Central memory CD4-positive, alpha-beta T cell (primary cell): ENCODE measurements at regions not wholly inside any gene's neighbourhood (a gene's known extent, or its start where the extent isn't known, plus 50 kb on each side); places are given as distances from the start of the nearest gene placed in this dataset.

Source experiments
- DNase-seq: peaks from one replicate; pipeline ENCODE4 v3.0.0; 2022

- no peak for DNase-seq
Measured at GRCh38 chr4:1508161-1509160, 102.2 kb upstream of the NKX1-1 start.

- DNase-seq: no peak
Measured at GRCh38 chr4:1506956-1507721, 100.9 kb upstream of the NKX1-1 start.

GRCh38 chr4:1505511-1506460 lies 99.5 kb upstream of the NKX1-1 start:
- DNase-seq: no peak

GRCh38 chr4:1504595-1505500 lies 98.6 kb upstream of the NKX1-1 start:
- DNase-seq: no peak

GRCh38 chr4:1503583-1504471 lies 97.6 kb upstream of the NKX1-1 start:
- no peak for DNase-seq

GRCh38 chr4:1502976-1503375 lies 96.7 kb upstream of the NKX1-1 start:
- no peak for DNase-seq

GRCh38 chr4:1502501-1502886 lies 96.3 kb upstream of the NKX1-1 start:
- no peak for DNase-seq

- DNase-seq: no peak
Measured at GRCh38 chr4:1501754-1502500, 95.7 kb upstream of the NKX1-1 start.

- DNase-seq: no peak
Measured at GRCh38 chr4:1500966-1501753, 94.9 kb upstream of the NKX1-1 start.

- no peak for DNase-seq
Measured at GRCh38 chr4:1500231-1500965, 94.2 kb upstream of the NKX1-1 start.

GRCh38 chr4:1499465-1499864 lies 93.2 kb upstream of the NKX1-1 start:
- no peak for DNase-seq

- DNase-seq: no peak
Measured at GRCh38 chr4:1497189-1497801, 91.1 kb upstream of the NKX1-1 start.

- no peak for DNase-seq
Measured at GRCh38 chr4:1496116-1496642, 89.9 kb upstream of the NKX1-1 start.

- DNase-seq: no peak
Measured at GRCh38 chr4:1495416-1496115, 89.3 kb upstream of the NKX1-1 start.

- DNase-seq: no peak
Measured at GRCh38 chr4:1494416-1495315, 88.4 kb upstream of the NKX1-1 start.
